ENCODE measurements at regions not wholly inside any gene's neighbourhood (a gene's known extent, or its start where the extent isn't known, plus 50 kb on each side); places are given as distances from the start of the nearest gene placed in this dataset.
A peak's percentile ranks its signal among the peaks of the same experiment; 100 is the strongest.
"Not testable (repeated sequence)": the region's sequence is repeated elsewhere in the genome, so short reads cannot be mapped to it uniquely, and the experiment has no call there.

DNA sequence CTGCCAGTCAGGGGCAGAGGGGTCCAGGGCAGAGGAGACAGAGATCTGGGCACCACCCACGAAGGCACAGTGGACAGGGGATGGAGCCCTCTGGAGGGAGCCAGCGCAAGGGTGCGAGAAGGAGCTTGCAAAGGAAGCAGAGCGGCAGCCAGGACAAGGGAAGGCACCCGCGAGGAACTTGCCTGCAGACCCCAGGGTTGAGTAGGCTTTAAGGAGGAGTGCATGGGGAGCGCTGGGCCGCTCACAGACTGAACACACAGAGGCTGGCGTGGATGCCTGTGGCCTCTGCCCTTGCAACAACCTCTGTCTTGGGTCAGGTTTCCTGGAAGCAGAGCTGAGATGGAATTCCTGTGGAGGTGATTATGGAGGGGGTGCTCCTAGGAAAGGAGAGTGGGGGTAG, 374.4 kb downstream of the CNTNAP3B start:
- DNase-seq (ENCODE audit: low spot score) = not testable (repeated sequence)

DNA sequence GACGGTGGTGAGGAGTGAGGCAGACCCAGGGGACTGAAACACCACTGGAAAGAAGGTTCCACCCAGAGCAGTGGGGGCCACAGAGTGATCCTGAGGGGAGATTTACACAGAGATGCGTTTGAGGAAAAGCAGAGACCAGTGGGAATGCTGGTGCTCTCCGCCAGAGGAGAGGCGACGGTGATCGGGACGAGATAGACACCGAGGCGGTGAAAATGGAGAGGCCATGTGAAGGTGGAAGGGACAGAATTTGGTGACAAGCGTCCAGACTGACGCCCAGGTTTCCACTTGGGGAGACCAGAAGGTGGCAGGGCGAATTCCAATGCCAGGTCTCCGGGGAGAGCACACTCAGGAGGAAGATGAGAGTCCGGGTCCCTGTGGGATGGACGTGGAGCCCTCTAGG, 374.8 kb downstream of the CNTNAP3B start:
- DNase-seq (ENCODE audit: low spot score) = not testable (repeated sequence)

- not testable (repeated sequence) for DNase-seq (ENCODE audit: low spot score)
These were observed 387.3 kb downstream of the CNTNAP3B start for GRCh38 chr9:41741897-41742296.

GRCh38 chr9:41741173-41741572, 388.1 kb downstream of the CNTNAP3B start:
- not testable (repeated sequence) for DNase-seq (ENCODE audit: low spot score)

- not testable (repeated sequence) for DNase-seq (ENCODE audit: low spot score)
These were observed 390.5 kb downstream of the CNTNAP3B start for GRCh38 chr9:41738681-41739080.

DNA sequence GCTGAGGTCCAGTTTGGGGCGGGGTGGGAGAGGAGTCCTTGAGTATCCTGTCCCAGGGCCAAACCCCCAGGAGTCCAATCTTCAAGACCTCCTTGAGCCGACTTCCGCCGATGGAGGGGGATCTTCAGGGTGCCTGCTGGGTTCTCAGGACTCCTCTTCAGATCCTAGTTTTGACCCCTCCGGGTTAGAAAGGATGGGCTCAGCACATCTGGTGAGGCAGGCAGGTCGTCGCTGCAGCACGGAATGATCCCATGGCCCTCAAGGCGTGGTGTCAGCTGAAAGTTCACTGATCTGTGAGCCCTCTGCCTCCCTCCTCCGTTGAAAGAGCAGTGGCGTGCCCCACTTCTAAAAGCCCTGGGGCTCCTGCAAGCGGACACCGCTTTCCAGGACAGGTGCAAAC, 430.0 kb downstream of the CNTNAP3B start:
- DNase-seq (ENCODE audit: low spot score) = not testable (repeated sequence)

DNA sequence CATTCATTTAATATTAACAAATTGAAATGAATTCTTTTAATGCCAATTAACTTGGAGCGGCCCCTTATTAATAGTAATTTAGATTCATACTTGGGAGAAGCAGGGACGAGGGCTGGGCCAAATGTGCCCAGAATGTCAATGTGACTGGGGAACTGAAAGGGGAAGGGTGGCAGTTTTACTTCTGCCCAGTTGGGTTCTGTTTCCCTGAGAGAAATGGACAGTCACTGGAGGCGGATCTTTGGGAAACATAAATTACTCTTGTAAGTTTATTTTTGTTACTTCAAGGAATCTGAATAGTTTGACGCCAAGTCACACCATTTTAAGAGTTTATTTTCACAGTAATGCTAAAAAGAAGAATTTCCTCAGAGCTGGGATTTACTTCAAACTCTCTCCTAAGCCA, 432.1 kb downstream of the CNTNAP3B start:
- not testable (repeated sequence) for DNase-seq (ENCODE audit: low spot score)

DNA sequence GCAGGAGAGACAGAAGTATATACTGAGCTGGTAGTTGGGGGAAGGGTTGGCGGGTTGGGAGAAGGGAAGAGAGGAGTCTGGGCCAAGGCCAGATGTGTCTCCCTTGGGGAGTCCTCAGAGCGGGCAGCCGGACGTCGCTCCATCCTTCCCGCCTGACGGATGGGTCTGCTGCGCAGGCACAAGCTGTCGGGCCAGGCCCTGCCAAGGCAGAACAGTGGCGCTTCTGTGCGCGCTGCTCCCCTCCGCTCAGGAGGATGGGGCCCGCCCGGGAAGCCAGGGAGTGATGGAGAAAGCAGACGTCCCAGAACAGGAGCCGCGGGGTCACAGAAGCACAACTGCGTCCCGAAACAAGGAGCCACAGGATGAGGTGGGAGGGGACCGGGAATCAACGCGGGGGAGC, 449.9 kb downstream of the CNTNAP3B start:
- DNase-seq (ENCODE audit: low spot score) = not testable (repeated sequence)

- not testable (repeated sequence) for DNase-seq (ENCODE audit: low spot score)
These were observed 465.7 kb downstream of the CNTNAP3B start for GRCh38 chr9:41663497-41664036.

GRCh38 chr9:41658706-41659105, 469.6 kb upstream of the ZNG1F start:
- DNase-seq (ENCODE audit: low spot score) = not testable (repeated sequence)

DNA sequence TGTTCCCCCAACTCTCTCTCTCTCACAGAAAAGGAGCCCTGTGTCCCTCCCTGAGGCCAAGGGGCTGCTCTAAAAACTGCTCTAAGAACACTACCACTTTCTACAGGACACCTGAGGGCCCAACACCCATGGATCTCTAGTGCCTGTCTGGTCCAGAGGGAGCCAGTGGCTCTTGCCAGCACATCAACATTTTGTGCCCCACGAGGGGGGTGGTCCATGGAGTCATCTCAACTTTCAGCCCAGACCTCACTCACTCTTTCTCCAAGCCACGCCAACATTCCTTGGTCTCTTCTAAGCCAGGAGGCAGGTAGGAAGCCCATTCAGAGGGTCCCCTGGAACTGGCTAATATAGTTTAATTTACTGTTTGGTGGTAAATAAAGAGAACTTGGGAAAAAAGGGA, 469.0 kb upstream of the ZNG1F start:
- not testable (repeated sequence) for DNase-seq (ENCODE audit: low spot score)

GRCh38 chr9:41657141-41657540, 468.0 kb upstream of the ZNG1F start:
- DNase-seq (ENCODE audit: low spot score) = peak; percentile 1

DNA sequence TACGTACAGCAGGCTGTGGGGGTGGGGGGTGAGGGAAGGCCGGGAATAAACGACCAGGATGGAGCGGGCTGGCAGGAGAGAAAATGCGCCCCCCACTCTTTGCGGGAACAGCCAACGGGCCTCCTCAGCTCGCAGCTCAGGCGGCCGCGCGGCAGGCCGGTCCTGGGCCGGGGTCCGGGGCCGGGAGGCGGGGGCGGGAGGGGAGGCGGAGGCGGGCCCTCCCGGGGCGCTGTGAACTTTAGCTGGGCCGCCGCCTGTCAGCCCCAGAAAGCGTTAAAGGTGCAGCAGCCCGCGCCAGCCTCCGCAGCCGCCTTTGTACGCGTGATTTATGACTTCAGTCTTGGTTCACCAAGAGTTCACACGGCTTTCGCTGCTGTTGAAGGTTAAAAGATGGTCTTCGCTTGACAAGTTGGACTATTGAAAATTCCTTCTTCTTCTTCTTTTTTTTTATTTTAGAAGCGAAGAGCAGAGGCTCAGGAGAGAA, 466.0 kb upstream of the ZNG1F start:
- not testable (repeated sequence) for DNase-seq (ENCODE audit: low spot score)

DNA sequence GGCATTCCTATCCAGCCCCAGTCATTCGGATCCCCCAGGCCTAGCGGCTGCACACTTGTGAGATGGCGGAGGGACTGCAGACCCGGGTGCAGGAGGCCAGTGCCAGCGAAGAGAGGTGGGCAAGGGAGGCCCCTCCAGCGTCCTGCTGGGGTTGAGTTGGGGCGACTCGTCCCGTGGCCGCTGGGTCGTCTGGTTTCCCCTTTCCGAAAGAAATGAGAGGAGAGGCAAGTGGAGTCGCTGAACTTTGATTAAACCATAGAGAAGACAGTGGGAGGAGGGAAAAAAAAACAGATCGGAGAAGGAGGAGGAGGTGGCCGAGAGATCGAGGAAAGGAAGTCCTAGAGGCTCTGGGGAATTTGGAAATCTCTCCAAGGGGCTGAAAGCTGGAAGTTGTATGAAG, 465.2 kb upstream of the ZNG1F start:
- not testable (repeated sequence) for DNase-seq (ENCODE audit: low spot score)

DNA sequence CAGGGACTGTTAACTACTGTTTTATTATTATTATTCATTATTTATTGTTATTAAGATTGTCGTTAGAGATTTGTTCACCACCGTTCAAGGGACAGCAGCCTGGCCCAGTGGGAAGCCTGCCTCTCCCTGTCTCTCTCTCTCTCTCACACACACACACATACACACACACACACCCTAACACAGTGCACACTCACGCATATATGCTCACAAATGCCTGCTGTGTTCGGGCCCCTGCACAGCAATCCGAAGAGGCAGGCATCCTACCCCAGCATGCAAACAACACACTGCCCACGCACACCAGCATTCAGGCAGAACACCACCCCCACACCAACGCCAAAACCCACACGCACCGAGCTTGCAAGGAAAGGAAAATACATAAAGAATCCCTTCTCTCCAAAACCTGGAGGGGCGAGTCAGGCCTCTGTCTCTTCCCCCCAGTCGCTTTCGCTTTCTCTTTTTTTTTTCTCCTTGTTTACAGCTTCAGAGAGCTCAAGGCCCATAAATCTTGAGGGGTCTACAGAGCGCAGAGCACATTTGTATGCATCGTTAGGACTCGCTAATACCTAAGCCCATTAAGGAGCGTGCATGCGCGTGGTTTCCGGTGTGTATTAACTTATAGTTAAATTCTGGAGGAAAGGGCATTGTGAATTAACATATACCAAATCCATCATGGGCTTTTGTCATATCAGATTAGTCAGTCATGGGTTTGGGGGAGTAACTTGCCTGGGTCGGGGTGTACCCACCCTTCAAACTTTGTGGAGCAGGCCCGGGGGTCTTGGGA, 464.6 kb upstream of the ZNG1F start:
- not testable (repeated sequence) for DNase-seq (ENCODE audit: low spot score)

DNA sequence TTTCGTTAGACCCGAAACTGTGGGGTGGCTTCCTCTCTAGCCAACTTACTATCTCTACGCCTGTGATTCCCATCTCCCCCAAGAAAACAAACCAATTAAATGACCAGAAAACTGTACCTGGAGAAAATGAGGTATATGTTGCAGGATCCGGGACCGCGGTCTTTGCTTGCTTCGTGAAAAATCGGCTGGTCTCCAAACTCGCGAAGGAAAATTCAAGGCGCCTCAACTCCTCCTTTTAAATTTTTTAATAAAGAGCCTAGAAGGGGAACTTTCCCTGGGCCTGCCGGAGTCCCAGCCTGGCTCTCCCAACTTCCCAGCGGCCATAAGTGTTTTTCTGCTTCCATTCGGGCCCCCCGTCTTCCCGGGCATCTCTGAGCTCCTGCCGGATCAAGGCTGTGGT, 463.7 kb upstream of the ZNG1F start:
- not testable (repeated sequence) for DNase-seq (ENCODE audit: low spot score)

GRCh38 chr9:41652100-41652713, 463.1 kb upstream of the ZNG1F start:
- not testable (repeated sequence) for DNase-seq (ENCODE audit: low spot score)

DNA sequence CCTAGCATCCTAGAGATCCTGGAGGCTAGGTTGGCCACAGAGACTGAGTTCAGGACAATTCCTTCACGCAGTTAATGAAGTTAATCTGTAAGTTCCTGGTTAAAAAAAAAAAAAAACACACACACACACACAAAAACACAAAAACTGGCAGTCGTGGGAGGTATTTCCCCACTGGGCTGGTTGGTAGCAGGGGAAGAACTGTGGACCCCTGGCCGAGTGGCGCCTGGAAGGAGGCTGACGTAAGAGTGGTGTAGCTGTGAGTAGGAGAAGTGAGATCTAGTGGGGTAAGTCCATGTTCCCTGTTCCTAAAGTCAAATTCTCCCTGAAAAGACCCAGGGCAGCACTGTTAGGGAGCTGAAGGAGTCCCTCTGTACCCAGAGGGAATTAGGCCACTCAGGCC, 461.0 kb upstream of the ZNG1F start:
- not testable (repeated sequence) for DNase-seq (ENCODE audit: low spot score)

- DNase-seq (ENCODE audit: low spot score) = not testable (repeated sequence)
These were observed 459.4 kb upstream of the ZNG1F start for GRCh38 chr9:41648564-41648963.

DNA sequence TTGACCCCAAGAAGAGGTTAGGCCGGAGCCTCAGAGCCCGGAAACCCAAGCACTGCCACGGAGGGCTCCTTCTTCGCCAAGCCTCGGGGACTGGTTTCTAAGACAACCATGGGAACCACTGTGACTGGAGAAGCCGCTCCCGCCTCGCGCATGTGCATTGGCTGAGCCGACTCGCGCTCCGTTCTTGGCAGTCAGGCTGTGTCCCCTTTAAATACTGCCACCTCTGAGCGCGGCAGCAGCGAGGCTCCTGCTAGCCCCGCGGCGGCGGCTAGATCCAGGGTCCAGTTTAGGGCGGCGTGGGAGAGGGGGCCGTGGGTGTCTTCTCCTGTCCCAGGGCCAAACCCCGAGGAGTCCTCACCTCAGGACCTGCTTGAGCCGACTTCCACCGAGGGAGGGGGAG, 457.1 kb upstream of the ZNG1F start:
- not testable (repeated sequence) for DNase-seq (ENCODE audit: low spot score)

- peak; percentile 21 for DNase-seq (ENCODE audit: low spot score)
These were observed 454.6 kb upstream of the ZNG1F start for GRCh38 chr9:41643571-41644279.

DNA sequence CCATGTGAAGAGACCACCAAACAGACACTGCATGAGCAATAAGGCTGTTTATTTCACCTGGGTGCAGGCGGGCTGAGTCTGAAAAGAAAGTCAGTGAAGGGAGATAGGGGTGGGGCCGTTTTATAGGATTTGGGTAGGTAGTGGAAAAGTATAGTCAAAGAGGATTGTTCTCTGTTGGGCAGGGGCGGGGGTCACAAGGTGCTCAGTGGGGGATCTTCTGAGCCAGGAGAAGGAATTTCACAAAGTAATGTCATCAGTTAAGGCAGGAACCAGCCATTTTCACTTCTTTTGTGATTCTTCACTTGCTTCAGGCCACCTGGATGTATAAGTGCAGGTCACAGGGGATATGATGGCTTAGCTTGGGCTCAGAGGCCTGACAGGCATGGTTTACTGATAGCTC, 444.6 kb upstream of the ZNG1F start:
- DNase-seq (ENCODE audit: low spot score) = not testable (repeated sequence)
